HG02973 (cell line): ENCODE measurements at regions not wholly inside any gene's neighbourhood (a gene's known extent, or its start where the extent isn't known, plus 50 kb on each side); places are given as distances from the start of the nearest gene placed in this dataset.

Experiments
- ATAC-seq: cut with Tn5 transposase; IDR thresholded peaks from one replicate; pipeline ENCODE4 v1.9.1; 2021; ENCODE audit warnings: moderate library complexity; ENCODE audit not compliant: unreplicated experiment

GRCh38 chr3:146680617-146681016 is 75.5 kb upstream of the PLSCR5 start:
- no peak for ATAC-seq

DNA sequence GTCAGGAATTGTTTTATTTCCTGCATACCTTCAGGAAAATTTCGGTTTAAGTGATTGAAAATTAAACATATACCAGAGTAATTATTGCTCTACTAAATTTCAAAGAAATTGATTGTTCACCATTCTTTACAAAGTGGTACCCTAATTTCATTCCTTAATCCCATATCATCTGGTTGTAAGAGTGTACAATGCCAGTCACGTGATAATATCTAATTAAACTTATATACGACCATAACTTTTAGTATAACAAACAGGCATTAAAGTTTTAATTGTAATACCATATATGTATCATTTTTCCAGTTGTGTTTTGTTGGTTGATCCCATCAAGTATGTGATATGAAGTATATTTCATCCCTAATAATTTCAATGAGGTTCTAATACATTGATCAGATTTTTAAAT is 74.8 kb upstream of the PLSCR5 start:
- ATAC-seq: no peak

DNA sequence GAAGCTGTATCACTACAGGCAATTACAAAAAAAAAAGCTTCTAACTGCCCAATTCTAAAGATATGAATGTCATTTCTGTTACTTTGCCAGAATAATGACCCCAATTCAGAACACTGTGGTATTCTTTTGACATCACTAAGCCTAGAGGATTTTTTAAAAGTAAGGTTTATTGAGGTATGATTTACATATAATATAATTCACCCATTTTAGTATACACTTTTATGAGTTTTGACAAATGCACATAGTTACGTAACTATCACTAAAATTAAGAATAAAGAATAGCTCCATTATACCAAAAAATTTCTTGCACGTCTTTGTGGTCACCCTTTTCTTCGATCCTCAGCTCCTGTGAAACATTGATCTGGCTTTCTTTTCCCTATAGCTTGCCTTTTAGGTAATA is 74.0 kb upstream of the PLSCR5 start:
- ATAC-seq: no peak

DNA sequence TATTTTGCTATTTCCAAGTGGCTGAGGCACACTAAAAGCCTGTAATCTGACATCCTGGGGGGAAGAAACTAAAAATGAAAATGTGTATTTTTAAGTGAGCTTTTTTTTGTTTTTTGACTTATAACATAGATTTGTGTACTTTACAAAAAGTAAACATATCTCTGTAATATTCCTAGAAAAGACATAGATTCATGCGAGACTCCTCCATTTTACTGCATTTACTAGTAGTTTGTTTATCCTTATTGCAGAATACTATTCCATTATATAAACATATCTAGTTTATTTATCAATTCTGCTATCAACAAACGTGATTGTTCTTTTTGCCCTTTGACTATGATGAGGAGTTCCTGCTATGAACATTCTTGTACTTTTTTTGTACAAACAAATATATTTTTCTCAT is 67.8 kb upstream of the PLSCR5 start:
- no peak for ATAC-seq

- no peak for ATAC-seq
Observed at GRCh38 chr3:146664403-146664802, 59.3 kb upstream of the PLSCR5 start.

- ATAC-seq: no peak
Observed at GRCh38 chr3:146658841-146659240, 53.7 kb upstream of the PLSCR5 start.

- ATAC-seq: no peak
Observed at GRCh38 chr3:146655333-146655996, 50.3 kb upstream of the PLSCR5 start.
